Stimulated activated CD4-positive, alpha-beta T cell treated with anti-CD3 and anti-CD28 coated beads, Interleukin-4, amount 100 ng/mL, for 4 hours (primary cell): ENCODE measurements at regions not wholly inside any gene's neighbourhood (a gene's known extent, or its start where the extent isn't known, plus 50 kb on each side); places are given as distances from the start of the nearest gene placed in this dataset.
"Not testable (repeated sequence)": the region's sequence is repeated elsewhere in the genome, so short reads cannot be mapped to it uniquely, and the experiment has no call there.

Experiments used
- DNase-seq, 2 experiments: peaks; one replicate each; pipeline ENCODE4 v3.0.0-alpha.2; 2020

DNA sequence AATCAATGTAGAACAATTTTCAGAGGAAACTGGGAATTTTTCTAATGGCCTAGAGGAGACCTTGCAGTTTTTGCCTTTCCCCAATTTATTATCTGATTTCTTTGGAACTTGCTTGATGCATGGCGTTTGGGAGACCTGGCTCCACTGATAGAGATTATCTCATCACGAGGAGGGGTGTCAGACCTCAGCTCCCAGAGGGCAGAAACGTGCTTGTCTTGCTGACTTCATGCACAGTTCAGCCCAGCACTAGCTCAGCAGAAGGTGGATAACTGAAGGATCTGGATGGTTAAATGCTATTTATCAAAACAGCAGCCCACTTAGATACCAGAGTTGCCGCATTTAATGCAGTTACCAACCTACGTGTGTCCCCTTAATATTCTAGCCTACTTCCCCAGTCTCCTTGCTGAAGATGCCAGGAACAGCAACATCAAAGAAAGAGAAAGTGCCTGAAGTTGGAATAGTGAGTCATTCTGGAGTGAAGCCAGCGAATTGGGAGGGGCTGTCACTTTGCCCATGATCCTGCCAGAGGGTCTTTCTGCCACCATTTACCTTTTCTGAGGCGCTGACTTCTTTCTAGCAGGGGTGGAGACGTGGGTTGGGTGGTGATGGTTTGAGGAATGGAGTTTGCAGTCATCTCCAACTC, 133.5 kb upstream of the CADM1 start:
- DNase-seq, result no peak

DNA sequence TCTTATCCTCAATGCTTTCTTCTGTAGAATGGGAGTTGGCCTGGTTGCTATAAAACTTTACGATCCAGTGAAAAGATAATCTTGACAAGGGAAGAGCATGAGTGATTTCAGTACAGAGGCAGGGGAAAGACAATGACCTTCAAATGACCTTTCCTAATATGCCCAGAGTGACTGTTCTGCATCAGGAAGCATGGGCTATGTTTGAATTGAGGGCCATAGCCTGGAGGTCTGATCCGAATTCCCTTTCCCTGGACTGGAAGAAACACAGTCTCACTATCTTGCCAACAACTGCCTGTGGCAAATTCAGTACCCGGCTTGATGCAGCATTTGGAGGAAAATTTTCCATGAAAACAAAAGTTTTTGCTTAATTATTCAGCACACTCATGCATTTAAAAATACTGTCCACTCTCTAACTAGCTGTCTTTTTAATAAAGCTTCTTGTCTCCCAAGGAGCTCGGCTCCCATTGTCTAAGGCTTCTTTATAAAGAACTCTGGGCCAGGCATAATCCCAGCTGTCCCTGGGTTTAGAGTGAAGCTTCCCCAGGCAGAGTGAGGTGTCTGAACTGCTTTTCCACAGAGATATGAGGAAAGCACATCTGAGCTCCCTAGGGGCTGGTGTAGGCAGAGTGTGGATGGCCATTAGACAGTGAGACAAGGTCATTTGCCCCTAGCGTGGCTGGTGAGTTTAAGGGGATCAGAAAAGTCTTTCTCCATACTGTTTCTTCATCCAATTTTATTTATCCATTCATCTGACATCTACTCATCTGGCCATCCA, 132.7 kb upstream of the CADM1 start:
- DNase-seq, result no peak

DNA sequence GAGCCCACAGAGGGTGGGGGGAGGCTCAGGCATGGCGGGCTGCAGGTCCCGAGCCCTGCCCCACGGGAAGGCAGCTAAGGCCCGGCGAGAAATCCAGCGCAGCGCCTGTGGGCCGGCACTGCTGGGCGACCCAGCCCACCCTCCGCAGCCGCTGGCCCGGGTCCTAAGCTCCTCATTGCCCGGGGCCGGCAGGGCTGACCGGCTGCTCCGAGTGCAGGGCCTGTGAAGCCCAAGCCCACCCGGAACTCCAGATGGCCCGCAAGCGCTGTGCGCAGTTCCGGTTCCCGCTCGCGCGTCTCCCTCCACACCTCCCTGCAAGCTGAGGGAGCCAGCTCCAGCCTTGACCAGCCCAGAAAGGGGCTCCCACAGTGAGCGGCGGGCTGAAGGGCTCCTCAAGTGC, 129.8 kb upstream of the CADM1 start:
- DNase-seq, result not testable (repeated sequence)

DNA sequence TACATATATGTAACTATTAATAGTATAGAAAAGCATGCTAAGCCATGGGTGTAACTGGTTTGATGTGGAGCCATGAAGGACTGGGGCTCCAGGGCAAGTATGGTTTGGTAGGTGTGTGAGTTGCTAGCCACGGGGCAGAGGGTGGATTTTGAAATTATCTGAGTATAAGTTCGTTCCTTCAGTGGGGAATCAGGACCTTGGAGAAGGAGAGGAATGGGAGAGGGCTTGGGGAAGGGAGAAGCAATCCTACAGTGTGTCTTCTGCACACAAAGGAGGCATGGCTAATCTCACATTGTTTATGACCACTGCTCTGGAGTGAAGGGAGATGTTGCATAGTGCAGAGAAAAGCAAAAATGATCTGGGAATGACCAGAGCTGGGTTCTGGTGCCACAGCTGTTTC, 127.8 kb upstream of the CADM1 start:
- no peak for DNase-seq

DNA sequence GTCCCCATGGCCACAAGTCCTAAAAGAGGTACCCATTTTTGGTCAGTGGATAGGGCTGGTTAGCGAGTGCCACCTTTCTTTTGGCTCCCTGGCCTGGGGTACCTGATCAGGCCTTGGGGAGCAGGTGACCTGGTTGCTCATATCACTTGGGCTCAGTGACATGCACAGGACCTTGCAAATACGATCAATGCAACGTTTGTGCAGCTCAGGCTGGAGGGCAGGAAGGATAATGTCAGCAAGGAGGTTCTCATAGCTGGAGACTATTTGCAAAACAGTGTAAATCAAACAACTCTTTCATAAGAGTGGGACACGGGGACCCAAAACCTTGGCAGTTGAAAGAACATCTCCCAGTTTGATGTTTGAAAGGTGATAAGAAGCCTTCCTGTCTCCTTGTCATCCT, 127.4 kb upstream of the CADM1 start:
- DNase-seq, result no peak

DNA sequence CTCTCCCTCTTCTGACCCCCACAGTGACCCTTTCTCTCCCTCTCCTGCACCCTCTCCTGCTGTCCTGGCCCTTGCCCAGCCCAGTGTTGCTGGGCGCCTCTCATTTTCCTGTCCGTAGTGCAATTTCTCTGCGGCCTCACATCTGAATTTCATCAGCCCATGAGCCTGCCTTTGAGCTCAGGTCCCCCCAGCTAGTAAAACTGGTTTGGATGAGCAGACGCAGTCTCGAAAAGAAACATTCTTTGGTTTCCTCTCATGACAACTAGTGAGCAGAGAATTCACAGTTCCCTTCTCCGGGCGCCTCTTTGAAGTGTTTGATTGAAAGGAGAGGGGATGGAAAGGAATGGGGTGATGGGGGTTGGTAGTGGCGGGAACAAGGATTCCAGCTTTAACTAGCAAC, 126.0 kb upstream of the CADM1 start:
- no peak for DNase-seq

DNA sequence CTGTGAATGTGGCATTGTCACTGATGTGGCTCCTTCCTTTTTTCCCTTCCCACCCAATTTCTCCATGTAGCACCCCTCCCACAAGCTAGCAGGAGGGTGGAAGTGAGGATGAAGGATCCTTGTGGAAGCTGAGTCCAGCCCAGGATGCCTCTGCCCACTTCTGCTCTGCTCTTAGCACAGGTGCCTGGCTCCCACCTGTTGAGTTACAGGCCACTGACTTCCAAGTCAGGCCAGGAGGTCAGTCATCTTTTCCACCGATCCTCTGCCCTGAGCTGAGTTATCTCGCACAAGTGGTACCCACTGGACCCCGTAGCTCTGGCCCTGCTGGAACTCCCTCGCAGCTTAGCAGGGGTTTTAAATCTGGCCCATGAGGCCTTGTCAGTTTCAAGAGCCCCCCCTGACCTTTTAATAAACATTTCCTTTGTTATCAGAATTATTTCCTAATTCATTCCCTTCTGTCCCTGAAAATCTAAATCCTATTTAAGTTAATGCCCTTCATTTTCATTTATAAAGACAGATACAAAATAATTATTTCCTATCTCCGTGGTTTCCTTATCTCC, 125.3 kb upstream of the CADM1 start:
- no peak for DNase-seq

DNA sequence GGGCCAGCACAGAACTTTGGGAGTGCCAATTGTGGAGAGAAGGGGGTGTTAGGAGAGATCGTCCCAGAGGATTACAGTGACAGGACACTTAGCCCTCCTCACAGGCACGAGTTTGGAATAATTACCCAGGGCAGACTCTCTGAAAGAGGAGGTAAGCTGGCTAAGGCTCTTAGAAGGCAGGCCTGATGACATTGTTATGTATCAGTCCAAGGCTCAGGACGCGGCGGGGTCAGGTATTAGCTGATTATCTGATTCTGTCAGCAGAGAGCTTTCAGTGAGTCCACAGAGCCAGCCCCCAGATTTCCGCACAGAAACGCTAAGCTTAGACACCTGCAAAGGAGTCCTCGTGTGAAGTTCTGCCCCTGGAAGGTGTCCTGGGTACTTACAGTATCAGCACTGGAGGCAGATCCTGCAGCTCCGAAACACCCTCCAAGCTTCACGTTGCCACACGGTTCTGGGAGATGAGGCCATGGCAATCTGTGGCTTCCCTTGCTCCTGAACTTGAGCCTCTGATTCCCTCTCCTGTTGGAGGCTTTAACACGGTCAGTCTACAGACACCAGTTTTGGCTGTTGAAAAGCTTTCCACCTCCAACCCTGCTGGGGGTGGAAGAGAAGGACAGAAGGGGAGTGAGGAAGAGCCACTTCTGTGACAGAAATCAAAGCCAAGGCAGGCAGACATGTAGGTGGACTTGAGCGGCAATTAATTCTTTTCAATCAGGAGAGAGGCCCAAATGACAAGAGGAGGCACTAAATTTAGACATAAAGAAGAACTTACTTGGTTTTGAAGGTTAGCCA, 123.6 kb upstream of the CADM1 start:
- DNase-seq, result no peak

DNA sequence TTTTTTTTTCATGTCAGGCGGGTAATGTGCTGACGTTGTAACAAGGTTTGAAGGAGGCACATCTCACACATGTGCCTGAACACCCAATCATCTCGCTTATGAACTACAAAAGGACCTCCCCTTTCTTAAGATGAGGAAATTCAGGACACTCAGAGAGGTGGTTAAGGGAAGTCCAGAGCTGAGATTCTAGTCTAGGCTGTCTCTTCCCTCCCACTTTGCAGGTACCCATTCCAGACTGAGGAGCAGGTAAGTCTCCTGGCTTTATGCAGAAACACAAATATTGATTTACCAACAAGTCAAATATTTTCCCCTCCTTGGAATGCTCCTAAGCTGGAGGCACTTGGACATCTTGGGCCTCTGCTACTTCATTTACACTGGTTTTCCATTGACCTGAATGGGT, 122.9 kb upstream of the CADM1 start:
- no peak for DNase-seq

DNA sequence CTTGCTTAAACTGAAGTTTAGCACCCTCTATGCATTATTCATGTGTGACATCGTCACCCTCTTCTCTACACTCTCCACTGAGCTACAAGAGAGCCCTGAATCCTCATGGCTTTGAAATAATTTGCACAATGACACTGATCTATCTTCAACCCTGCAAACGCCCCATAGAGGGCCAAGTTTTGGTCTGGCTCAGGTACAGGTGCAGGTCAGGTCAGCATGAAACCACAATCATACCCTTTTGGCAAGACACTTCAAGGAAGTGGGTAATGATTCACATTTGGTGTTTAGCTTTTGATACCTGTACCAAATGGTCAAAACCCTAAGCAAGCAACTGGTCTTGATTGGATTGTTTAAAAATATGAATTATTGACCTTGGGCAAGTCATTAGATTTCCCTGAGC, 122.2 kb upstream of the CADM1 start:
- DNase-seq, result no peak

DNA sequence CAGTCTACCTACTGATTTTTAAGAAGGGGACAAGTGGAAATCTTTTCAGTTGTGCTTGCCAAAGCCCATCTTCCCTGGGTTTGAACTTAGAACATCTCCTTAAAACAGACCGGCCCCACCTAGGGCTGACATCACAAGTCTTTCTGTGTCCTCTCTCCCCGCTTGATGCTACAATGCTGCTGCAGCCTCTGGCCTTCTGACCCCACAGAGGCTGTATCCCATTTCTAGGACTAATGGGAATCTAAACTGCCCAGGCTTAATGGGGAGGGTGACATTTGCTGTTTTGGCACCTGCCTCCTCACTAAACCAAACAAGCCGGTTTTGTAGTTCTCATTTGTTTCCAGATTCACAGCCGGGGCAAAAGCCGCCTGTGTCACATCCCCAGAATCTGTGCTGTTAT, 121.3 kb upstream of the CADM1 start:
- DNase-seq, result no peak

DNA sequence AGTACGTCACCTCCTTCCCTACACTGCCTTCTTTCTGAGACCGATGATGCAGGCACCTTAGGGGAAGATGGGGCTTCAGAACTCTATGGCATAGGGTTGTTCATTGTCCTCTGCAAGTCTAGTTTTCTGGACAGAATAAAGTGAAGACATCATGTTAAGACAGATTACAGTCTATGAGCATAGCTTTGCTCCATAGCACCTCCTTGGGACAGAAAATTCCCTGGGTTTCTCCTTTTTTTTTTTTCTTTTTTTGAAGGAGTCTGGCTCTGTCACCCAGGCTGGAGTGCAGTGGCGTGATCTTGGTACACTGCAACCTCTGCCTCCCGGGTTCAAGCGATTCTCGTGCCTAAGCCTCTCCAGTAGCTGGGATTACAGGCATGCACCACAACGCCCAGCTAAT, 119.8 kb upstream of the CADM1 start:
- no peak for DNase-seq

DNA sequence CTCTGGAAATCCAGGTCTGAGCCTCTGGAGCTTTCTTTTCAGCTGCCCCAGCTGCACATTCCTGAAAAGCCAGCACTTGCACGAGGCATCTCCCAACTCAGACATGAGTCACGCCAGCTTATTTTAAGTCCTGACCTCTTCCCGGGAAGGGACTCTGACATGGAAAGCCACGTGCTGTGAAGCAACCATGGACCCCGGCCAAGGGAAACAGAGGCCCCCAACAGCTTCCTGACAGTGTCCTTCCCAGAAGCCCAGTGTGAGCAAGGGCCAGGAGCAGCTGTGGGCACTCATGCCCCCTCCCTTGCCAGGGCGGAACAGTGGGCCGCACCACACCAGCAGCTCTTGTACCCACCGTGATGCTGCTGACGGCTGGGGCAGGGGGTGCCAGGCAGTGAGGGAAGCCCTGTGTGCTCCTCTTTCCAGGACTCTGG, 118.8 kb upstream of the CADM1 start:
- DNase-seq, result no peak

DNA sequence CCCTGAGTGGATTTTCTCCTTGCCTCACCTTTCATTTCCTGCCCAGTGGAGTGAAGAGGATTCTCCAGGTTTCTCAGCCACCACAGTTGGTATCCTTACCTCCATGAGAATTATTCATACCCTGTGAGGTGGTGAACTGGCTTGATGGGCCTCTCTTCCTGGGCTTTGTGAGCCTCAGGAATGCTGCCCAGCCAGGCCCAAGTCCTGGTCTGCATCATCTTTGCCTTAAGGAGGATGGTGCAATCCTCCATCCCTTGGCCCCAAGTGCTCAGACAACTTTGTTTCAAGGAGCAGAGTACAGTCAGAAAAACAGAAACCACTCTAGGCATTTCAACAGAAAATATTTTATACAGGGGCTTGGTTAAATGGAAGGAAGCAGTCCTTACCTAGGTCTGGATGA, 114.2 kb upstream of the CADM1 start:
- no peak for DNase-seq

DNA sequence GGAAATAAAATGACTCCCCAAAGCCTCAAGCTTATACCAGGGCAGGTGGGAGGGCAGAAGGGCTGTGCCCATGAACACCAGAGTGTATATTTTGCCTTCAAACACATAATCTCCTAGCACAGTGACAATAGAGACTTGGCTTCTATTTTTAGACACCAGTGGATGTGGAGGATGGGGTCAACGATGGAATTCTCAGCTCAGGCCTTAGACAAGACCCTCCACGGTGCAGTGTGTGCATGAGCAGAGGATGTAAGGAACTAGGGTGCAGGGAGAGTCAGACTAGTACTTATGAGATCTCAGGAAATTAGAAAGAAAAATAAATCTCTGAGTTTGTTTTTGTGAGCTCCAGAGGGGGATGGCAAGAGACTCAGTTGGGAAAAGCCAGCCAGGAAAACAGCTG, 113.6 kb upstream of the CADM1 start:
- DNase-seq, result no peak

DNA sequence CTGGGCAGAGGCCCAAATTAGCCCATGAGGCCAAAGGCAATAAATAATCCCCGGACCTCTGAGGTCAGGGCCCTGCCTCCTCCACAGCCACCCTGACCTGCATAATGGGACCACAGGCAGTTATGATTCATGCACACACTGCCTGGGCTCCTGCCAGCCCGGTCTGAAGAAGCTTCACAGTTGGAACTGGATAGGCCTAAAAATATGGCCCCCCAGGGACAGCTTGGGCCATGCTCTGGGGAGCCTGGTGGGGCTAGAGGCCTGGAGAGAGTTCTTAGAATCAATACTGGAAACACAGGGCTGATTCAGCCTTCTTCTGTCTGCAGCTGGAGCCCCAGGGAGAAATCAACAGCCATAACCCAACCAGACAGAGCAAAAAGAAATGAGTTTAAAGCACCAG, 112.8 kb upstream of the CADM1 start:
- DNase-seq, result no peak

DNA sequence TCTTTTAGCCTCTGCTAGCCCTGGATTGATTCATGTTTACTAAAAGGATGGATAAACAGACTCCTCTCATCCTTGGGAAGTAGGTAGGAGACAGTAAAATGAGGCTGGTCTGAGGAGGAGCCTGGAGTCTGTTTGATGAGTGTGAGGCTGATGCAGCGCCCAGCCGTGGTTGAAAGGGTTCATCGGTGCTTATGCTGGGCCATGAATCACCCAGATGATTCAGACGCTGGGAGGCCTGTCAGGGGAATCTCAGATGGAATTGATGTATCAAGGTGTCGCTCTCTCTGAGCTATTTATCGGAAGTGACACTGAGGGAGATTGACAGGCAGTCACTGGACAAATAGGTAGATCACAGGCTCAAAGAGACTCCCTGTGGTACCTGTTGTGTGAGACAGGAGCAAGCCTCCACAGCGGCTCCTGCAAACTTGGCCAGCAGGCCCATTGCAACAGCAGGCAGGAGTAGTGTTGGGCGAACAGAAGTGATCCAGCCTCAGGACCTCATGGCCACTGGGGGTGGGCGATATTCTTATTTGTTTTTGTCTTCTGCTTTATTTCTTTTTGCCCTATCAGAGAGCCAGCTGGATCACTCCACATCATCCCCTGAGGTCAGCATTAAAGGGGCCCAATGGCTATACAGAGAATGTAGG, 109.9 kb upstream of the CADM1 start:
- no peak for DNase-seq

DNA sequence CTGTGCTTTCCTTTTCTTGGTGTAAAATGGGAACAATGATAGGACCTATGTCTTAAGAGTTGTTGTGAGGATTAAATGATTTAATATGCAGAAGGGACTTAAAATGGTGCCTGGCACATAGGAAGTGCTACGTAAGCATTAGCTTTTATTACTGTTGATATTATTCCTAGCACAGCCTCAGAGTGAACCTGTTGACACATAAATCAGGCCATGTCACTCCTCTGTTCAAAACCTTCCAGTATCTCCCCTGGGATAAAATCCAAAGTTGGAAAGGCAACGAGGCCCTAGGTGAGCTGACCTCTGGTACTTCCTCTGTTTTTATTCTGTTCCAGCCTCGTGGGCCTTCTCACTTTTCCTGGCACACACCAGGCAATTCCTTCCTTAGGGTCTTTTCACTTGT, 108.8 kb upstream of the CADM1 start:
- DNase-seq, result no peak

DNA sequence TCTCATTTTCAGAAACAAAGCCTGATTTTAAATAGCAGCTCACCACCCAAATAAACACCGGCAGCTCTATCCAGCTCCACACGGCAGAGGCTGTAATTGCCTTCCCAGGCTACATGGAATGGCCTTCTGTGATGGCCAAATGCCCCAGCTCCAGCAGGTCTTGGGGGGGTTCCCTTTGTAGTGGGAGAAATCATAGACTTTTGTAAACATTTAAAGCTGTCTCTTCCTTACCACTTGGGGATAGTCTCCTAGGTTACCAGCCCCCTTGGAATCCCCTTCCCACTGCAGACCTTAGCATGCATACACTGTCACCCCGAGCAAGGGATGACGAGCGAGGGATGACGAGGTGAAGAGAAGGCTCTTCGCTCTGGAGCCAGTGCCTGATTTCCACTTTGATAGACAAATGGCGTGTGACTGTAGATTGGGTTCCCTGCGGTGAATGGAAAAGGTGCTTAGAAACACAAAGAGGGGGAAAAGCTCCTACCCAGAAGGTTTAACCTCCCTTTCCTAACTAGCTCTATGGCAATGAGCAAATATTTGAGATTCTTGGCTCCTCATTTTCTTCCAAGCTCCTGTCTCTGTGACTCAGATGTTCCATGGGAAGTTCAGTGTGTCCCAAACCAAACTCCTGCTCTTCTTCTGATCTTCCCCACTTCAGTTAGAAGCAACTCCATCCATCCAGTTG, 108.0 kb upstream of the CADM1 start:
- no peak for DNase-seq

DNA sequence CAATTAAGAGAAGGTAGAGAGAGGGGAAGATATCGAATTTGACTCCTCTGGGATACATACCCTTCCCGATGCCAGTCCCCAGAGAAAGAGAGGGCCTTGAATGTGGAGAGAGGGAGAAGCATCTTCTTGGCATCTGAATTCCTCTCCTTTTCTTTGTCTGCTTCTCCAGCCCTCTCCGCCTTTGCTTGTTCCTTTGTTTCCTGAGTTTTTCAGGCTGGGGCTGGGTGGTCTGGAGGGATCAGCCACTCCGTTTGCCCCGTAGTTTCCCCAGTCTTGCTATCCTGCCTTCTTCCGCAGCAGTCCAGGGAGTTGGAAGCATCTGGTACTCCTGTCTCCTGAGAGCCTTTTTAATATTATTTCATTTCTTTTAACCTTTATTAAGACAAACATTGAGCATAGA, 107.1 kb upstream of the CADM1 start:
- DNase-seq, result no peak

DNA sequence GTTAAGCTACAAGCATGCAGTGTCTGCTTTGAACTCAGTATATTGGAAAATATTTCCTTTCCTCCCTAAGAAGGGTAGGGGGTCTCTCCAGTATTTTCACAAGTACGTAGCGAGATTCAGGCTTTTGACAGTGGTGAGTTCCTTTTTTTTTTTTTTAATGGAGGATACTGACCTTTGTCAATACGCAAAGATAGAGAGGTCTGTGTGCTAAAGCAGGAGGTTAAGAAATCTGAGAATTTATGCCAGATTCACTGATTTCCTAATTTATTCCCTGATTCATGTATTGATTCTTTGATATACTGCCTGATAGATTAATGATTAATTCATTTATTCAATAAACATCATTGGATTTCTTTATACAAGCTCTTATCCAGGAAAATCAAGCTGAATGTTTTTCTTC, 106.7 kb upstream of the CADM1 start:
- no peak for DNase-seq

DNA sequence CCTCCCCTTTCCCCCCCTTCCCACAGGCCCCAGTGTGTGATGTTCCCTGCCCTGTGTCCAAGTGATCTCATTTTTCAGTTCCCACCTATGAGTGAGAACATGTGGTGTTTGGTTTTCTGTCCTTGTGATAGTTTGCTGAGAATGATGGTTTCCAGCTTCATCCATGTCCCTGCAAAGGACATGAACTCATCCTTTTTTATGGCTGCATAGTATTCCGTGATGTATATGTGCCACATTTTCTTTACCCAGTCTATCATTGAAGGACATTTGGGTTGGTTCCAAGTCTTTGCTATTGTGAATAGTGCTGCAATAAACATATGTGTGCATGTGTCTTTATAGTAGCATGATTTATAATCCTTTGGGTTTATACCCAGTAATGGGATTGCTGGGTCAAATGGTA, 106.0 kb upstream of the CADM1 start:
- DNase-seq, result not testable (repeated sequence)

DNA sequence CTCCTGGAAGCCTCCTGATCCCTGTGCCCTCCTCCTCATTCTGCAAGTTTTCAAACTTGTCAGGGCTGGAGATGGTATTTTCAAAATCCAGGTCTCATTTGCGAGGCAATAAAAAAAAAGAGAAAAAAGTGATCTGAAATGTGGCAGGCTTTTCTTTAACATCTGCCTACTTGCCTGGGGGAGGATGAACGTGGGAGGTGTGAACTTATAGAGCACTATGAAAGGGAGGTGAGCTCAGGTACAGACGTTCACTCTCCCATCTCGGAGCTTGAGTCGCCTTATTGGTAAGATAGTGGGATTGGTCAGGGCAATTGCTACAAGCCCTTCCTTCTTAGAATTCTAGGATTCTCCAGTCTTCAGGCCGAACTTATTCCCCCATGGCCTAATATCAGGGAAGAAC, 104.8 kb upstream of the CADM1 start:
- no peak for DNase-seq
